Endothelial cell of umbilical vein (primary cell): ENCODE measurements at regions not wholly inside any gene's neighbourhood (a gene's known extent, or its start where the extent isn't known, plus 50 kb on each side); places are given as distances from the start of the nearest gene placed in this dataset.

Source experiments
- BruUV-seq: library from RNA; stranded (reverse); fragments of 400-500 nt; replicated peaks from 2 replicates; lab custom pipeline; 2021; lab: Mats Ljungman, UMichigan
- CTCF ChIA-PET: fragments of 300-600, 350-600 bp; sonication (Branson Sonifier 250); formaldehyde crosslinking; loops from one replicate; lab custom pipeline; 2021; ENCODE audit warnings: antibody characterized with exemption, inconsistent platforms; lab: Charles Lee
- POLR2A ChIA-PET: fragments of 300-600, 350-600 bp; sonication (Branson Sonifier 250); formaldehyde crosslinking; loops from one replicate; lab custom pipeline; 2021; ENCODE audit warnings: antibody characterized with exemption, inconsistent platforms; lab: Charles Lee
- DNase-seq: peaks from one replicate; pipeline ENCODE4 v3.0.0-alpha.2; 2011; ENCODE audit warnings: low read depth, low spot score
- FAIRE-seq: peaks from 2 replicates; lab custom pipeline; 2011; peaks lifted over from hg19 to GRCh38; lab: Jason Lieb, UNC
- H2AFZ ChIP-seq: 2 replicates; pipeline ENCODE4 v1.6.0; 2012; ENCODE audit warnings: low read depth, low read length, control low read depth, inconsistent platforms
- H3K27ac ChIP-seq: 2 replicates; pipeline ENCODE4 v1.5.1; 2011; ENCODE audit warnings: low read depth, mild to moderate bottlenecking, control low read depth, low read length, moderate library complexity; ENCODE audit not compliant: insufficient read depth
- H3K27me3 ChIP-seq, 2 experiments: 2 replicates each; pipeline versions ENCODE4 v1.6.0 to v1.6.1; 2011; ENCODE audit warnings: low read length in 2 of 2, mixed read lengths in 1 of 2; ENCODE audit not compliant: control insufficient read depth in 2 of 2, insufficient read depth in 2 of 2
- H3K36me3 ChIP-seq, 2 experiments: 2 replicates in 1 of 2; 3 replicates in 1 of 2; pipeline ENCODE4 v1.5.1; 2011; ENCODE audit warnings: low read length in 2 of 2, mild to moderate bottlenecking in 1 of 2, moderate library complexity in 1 of 2; ENCODE audit not compliant: control insufficient read depth in 2 of 2, insufficient read depth in 2 of 2; ENCODE audit errors: extremely low read depth in 1 of 2
- H3K4me1 ChIP-seq: 3 replicates; pipeline ENCODE4 v1.5.1; 2011; ENCODE audit warnings: mild to moderate bottlenecking, low read length; ENCODE audit not compliant: control insufficient read depth, insufficient read depth; ENCODE audit errors: extremely low read depth
- H3K4me2 ChIP-seq: 2 replicates; pipeline ENCODE4 v1.6.1; 2011; ENCODE audit warnings: low read length, control low read depth, mixed read lengths; ENCODE audit not compliant: insufficient read depth
- H3K4me3 ChIP-seq, 3 experiments: fragments of 200-600 bp in 1 of 3; sonication (generic), shearing (Covaris generic) in 1 of 3; replicated peaks in 1 of 3; 2 replicates each; pipeline ENCODE4 v1.5.1; 2011 to 2016; ENCODE audit warnings: control low read depth in 3 of 3, low read length in 3 of 3, mild to moderate bottlenecking in 2 of 3, inconsistent platforms in 1 of 3, low read depth in 1 of 3, moderate library complexity in 1 of 3; ENCODE audit not compliant: insufficient read depth in 1 of 3
- H3K79me2 ChIP-seq: 2 replicates; pipeline ENCODE4 v1.6.0; 2012; ENCODE audit warnings: low read length, inconsistent platforms; ENCODE audit not compliant: control insufficient read depth, insufficient read depth
- H3K9ac ChIP-seq: replicated peaks from 2 replicates; pipeline ENCODE3; 2011; ENCODE audit warnings: low read length, control low read depth; ENCODE audit not compliant: insufficient read depth; ENCODE audit errors: extremely low read depth
- H3K9me1 ChIP-seq: replicated peaks from 3 replicates; pipeline ENCODE4 v1.6.0; 2011; ENCODE audit warnings: mild to moderate bottlenecking, low read length; ENCODE audit not compliant: control insufficient read depth, insufficient read depth; ENCODE audit errors: extremely low read depth
- H3K9me3 ChIP-seq: replicated peaks from 2 replicates; pipeline ENCODE4 v1.5.1; 2012; ENCODE audit warnings: low read length, inconsistent platforms; ENCODE audit not compliant: control insufficient read depth, insufficient read depth
- H4K20me1 ChIP-seq: replicated peaks from 2 replicates; pipeline ENCODE3; 2011; ENCODE audit warnings: mild to moderate bottlenecking, low read length; ENCODE audit not compliant: control insufficient read depth, insufficient read depth; ENCODE audit errors: extremely low read depth
- EZH2 ChIP-seq: IDR thresholded peaks from 2 replicates; pipeline ENCODE4 v1.6.1; 2012; ENCODE audit warnings: borderline replicate concordance, low read depth, mild to moderate bottlenecking, moderate library complexity, low read length, inconsistent platforms; ENCODE audit not compliant: severe bottlenecking
- FOS ChIP-seq: IDR thresholded peaks from 2 replicates; pipeline ENCODE4 v1.6.1; 2011; ENCODE audit warnings: mild to moderate bottlenecking, low read length, moderate library complexity, borderline replicate concordance; ENCODE audit not compliant: insufficient read depth
- GATA2 ChIP-seq: IDR thresholded peaks from 2 replicates; pipeline ENCODE4 v1.7.0; 2011; ENCODE audit warnings: low read depth, mild to moderate bottlenecking, moderate library complexity, mixed read lengths, low read length; ENCODE audit not compliant: insufficient read length, insufficient read depth
- JUN ChIP-seq: IDR thresholded peaks from 2 replicates; pipeline ENCODE4 v1.6.1; 2011; ENCODE audit warnings: borderline replicate concordance, low read depth; ENCODE audit not compliant: insufficient read length, insufficient read depth
- MAX ChIP-seq: IDR thresholded peaks from 2 replicates; pipeline ENCODE4 v1.6.1; 2011; ENCODE audit not compliant: insufficient read depth, insufficient read length
- MYC ChIP-seq: IDR thresholded peaks from one replicate; pipeline ENCODE4 v1.6.1; 2011; ENCODE audit warnings: mild to moderate bottlenecking, low read depth, low read length
- POLR2A ChIP-seq: IDR thresholded peaks from 2 replicates; pipeline ENCODE4 v1.6.1; 2012; ENCODE audit warnings: low read depth, mild to moderate bottlenecking, control low read depth, low read length
- POLR2AphosphoS5 ChIP-seq: IDR thresholded peaks from 2 replicates; pipeline ENCODE4 v1.6.1; 2012; ENCODE audit warnings: low read depth, mild to moderate bottlenecking, control low read depth, low read length, moderate library complexity; ENCODE audit not compliant: insufficient read depth
- dilution Hi-C: fragments of 300-500 bp; cut with MboI; formaldehyde crosslinking; loops from one replicate; pipeline ENCODE4 v1.15.0; 2019; ENCODE audit warnings: low sequenced_read_pairs; ENCODE audit not compliant: extremely low pct_ligation_motif_present
- intact Hi-C: fragments of 100-400 bp; cut with micrococcal nuclease; formaldehyde crosslinking; loops from one replicate; pipeline ENCODE4 v1.10.0; 2022
- TF ChIP-seq, protein P1 (sequence below), 2 donors: IDR thresholded peaks; 1 replicate in 1 of 2; 2 replicates in 1 of 2; pipeline ENCODE4 v1.5.1; 2011; ENCODE audit warnings: low read length in 2 of 2, mild to moderate bottlenecking in 2 of 2, moderate library complexity in 2 of 2, control low read depth in 1 of 2, inconsistent platforms in 1 of 2, low read depth in 1 of 2; ENCODE audit not compliant: insufficient read depth in 1 of 2; ENCODE audit errors: extremely low read depth in 1 of 2

GRCh38 chr2:122412360-122412759 lies 656.9 kb downstream of the TSN start:
- Histone ChIP-seq H3K27ac (no peak overlapping the region), H3K4me3 (no peak overlapping the region), H3K79me2 (no peaks in the 10 kb centered on the region), H3K9ac (no peak overlapping the region), H2AFZ (no peak overlapping the region), H4K20me1 (no peaks in the 10 kb centered on the region), H3K9me3 (peaks cover 3% of the 10 kb centered on the region), H3K4me1 (no peaks in the 10 kb centered on the region), H3K27me3 (no peaks in the 10 kb centered on the region), H3K36me3 (no peaks in the 10 kb centered on the region), H3K9me1 (no peaks in the 10 kb centered on the region), H3K4me2 (no peak overlapping the region)
- intact Hi-C loops: no loop called here
- CTCF ChIA-PET: no interaction called here
- FAIRE-seq (no peak), DNase-seq (no peak)
- TF ChIP-seq EZH2 (no peak), POLR2A (no peak), JUN (no peak), POLR2AphosphoS5 (no peak), MAX (no peak), MYC (no peak), FOS (no peak), GATA2 (no peak)
- TF ChIP-seq, protein P1, sequence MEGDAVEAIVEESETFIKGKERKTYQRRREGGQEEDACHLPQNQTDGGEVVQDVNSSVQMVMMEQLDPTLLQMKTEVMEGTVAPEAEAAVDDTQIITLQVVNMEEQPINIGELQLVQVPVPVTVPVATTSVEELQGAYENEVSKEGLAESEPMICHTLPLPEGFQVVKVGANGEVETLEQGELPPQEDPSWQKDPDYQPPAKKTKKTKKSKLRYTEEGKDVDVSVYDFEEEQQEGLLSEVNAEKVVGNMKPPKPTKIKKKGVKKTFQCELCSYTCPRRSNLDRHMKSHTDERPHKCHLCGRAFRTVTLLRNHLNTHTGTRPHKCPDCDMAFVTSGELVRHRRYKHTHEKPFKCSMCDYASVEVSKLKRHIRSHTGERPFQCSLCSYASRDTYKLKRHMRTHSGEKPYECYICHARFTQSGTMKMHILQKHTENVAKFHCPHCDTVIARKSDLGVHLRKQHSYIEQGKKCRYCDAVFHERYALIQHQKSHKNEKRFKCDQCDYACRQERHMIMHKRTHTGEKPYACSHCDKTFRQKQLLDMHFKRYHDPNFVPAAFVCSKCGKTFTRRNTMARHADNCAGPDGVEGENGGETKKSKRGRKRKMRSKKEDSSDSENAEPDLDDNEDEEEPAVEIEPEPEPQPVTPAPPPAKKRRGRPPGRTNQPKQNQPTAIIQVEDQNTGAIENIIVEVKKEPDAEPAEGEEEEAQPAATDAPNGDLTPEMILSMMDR (IDR thresholded peaks at IDR 0.05; ENCODE audit: extremely low read depth in 1 of 2, insufficient read depth in 1 of 2, low read depth in 1 of 2, low read length in 2 of 2): no peak
- BruUV-seq: no TSS peak
- dilution Hi-C loops: no loop called here
- POLR2A ChIA-PET: no interaction called here
